ENCODE measurements at regions not wholly inside any gene's neighbourhood (a gene's known extent, or its start where the extent isn't known, plus 50 kb on each side); places are given as distances from the start of the nearest gene placed in this dataset.

DNA sequence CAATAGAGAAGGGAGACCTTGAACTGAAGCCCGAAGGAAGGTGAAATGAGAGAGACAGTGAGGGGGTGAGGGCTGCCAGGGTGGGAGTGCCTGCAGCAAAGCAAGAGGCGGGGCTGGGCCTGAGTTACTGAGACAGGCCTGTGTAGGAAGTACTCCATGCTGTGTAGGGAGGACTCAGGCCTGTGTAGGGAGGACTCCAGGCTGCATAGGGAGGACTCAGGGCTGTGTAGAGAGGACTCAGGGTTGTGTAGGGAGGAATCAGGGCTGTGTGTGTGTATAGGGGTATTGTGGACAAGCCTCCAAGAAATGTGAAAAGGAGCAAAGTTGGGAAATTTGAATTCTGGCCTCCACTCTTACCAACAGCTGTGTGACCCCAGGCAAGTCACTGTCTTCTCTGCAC is 133.8 kb upstream of the CACNA1E start:
- DNase-seq (ENCODE audit: low spot score): no peak
- TF ChIP-seq, protein P1, sequence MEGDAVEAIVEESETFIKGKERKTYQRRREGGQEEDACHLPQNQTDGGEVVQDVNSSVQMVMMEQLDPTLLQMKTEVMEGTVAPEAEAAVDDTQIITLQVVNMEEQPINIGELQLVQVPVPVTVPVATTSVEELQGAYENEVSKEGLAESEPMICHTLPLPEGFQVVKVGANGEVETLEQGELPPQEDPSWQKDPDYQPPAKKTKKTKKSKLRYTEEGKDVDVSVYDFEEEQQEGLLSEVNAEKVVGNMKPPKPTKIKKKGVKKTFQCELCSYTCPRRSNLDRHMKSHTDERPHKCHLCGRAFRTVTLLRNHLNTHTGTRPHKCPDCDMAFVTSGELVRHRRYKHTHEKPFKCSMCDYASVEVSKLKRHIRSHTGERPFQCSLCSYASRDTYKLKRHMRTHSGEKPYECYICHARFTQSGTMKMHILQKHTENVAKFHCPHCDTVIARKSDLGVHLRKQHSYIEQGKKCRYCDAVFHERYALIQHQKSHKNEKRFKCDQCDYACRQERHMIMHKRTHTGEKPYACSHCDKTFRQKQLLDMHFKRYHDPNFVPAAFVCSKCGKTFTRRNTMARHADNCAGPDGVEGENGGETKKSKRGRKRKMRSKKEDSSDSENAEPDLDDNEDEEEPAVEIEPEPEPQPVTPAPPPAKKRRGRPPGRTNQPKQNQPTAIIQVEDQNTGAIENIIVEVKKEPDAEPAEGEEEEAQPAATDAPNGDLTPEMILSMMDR (IDR thresholded peaks at IDR 0.05; ENCODE audit: borderline replicate concordance, control extremely low read depth, extremely low read depth, insufficient read depth, missing control alignments): no peak
- in situ Hi-C loops (cut with MboI; ENCODE audit: low sequenced_read_pairs, unreplicated experiment): no loop called here

DNA sequence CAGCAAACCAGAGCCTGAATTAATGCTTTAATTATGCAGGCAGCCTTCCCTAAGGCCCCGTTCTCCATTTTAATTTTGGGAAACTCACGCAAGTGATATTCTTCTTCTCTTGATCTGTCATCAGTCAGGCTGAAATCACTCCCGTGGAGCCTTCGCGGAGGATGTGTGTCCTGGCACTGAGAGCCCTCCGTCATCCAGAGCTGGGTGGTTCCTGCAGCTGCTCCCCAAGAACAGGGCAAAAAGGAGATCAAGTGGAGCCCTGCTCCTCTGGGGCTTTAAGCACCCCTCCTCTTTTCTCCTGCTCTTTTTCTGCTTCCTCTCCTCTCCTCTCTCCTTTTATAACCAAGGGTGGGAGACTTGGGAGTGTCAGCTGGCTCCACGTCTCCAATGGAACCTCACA is 133.2 kb upstream of the CACNA1E start:
- TF ChIP-seq, protein P1 (IDR thresholded peaks at IDR 0.05; ENCODE audit: borderline replicate concordance, control extremely low read depth, extremely low read depth, insufficient read depth, missing control alignments): no peak
- in situ Hi-C loops (cut with MboI; ENCODE audit: low sequenced_read_pairs, unreplicated experiment): no loop called here
- no peak for DNase-seq (ENCODE audit: low spot score)

DNA sequence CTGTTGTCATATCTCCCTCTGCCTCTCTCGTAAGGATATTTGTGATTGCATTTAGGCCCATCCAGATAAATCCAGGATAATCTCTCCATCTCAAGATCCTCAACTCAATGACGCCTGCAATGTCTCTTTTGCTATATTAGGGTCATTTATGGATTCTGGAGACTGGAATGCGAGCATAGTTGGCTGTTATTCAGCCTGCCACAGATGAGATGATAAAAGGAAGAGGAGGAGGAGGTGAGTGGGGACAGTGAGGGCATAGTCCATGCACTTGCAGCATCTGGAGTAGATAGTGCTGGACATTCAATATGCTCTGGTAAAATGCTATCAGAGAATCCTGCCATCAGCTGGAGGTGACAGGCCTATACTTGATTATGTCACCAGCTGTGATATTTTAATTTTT is 131.6 kb upstream of the CACNA1E start:
- DNase-seq (ENCODE audit: low spot score): no peak

DNA sequence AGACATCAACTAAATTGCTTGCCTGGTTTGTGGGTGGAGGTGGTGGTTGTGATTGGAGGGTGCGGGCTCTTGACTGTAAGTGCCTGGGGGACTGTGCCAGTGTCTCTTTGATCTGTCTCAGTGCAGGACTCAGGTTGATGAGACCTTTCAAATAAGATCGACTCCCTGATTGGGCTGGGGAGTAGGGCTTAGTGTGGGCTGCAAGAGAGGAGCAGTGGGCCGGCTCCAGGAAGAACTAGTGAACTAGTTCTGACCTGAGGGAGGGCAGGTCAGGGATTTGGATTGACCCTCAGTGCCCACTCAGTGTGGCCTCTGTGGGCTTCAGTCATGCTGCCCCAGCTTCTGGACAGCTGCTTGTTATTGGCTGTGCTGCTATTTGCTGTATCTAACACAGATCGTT is 130.6 kb upstream of the CACNA1E start:
- TF ChIP-seq, protein P1 (IDR thresholded peaks at IDR 0.05; ENCODE audit: borderline replicate concordance, control extremely low read depth, extremely low read depth, insufficient read depth, missing control alignments): no peak
- DNase-seq (ENCODE audit: low spot score): no peak
- in situ Hi-C loops (cut with MboI; ENCODE audit: low sequenced_read_pairs, unreplicated experiment): no loop called here

More for the DNA sequence above, 131.6 kb upstream of the CACNA1E start:
- TF ChIP-seq, protein P1 (IDR thresholded peaks at IDR 0.05; ENCODE audit: borderline replicate concordance, control extremely low read depth, extremely low read depth, insufficient read depth, missing control alignments): no peak
- in situ Hi-C loops (cut with MboI; ENCODE audit: low sequenced_read_pairs, unreplicated experiment): no loop called here

DNA sequence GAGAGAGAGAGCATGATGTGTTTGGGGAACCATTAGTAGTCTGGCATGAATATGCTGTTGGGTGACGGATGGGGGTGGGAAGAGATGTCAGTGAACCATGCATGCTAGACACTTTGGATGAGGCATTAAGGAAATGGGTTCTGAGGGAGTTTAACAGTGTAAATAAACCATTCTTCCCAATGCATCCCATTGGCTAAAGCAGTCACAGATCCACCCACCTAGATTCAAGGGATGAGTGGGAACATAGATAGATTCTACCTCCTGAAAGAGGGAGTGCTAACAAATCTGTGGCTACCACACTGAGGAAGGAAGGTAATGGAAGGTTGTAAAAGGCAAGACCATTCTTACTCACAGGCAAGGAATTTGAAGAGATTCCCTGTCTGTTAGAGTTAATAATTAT is 129.8 kb upstream of the CACNA1E start:
- in situ Hi-C loops (cut with MboI; ENCODE audit: low sequenced_read_pairs, unreplicated experiment): no loop called here
- TF ChIP-seq, protein P1 (IDR thresholded peaks at IDR 0.05; ENCODE audit: borderline replicate concordance, control extremely low read depth, extremely low read depth, insufficient read depth, missing control alignments): no peak
- DNase-seq (ENCODE audit: low spot score): no peak

DNA sequence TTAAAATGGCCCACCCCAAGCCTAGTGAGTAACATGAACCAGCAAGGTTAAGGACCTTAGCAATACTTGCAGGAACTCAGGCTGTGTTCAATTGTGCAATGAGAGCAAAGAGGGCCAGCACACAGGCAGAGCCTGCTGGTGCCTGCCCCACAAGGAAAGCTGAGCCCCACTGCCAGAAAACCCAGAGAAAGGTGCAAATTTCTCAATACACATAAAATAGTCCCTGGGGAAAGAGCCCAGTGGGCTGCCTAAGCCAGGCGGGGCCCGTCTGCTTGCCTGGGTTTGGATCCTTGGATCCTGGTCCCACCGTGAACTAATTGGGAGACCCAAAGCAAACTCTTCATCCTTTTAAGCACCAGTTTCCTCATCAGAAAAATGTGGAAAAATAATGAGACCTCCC is 128.5 kb upstream of the CACNA1E start:
- in situ Hi-C loops (cut with MboI; ENCODE audit: low sequenced_read_pairs, unreplicated experiment): no loop called here
- DNase-seq (ENCODE audit: low spot score): no peak
- TF ChIP-seq, protein P1 (IDR thresholded peaks at IDR 0.05; ENCODE audit: borderline replicate concordance, control extremely low read depth, extremely low read depth, insufficient read depth, missing control alignments): no peak

Data from GM13976 (cell line).